Fibroblast of the conjunctiva (primary cell): ENCODE measurements at regions not wholly inside any gene's neighbourhood (a gene's known extent, or its start where the extent isn't known, plus 50 kb on each side); places are given as distances from the start of the nearest gene placed in this dataset.
"Not testable (repeated sequence)": the region's sequence is repeated elsewhere in the genome, so short reads cannot be mapped to it uniquely, and the experiment has no call there.

Experiments used
- DNase-seq: peaks from one replicate; pipeline ENCODE4 v3.0.0-alpha.2; 2010; ENCODE audit warnings: low read depth

DNA sequence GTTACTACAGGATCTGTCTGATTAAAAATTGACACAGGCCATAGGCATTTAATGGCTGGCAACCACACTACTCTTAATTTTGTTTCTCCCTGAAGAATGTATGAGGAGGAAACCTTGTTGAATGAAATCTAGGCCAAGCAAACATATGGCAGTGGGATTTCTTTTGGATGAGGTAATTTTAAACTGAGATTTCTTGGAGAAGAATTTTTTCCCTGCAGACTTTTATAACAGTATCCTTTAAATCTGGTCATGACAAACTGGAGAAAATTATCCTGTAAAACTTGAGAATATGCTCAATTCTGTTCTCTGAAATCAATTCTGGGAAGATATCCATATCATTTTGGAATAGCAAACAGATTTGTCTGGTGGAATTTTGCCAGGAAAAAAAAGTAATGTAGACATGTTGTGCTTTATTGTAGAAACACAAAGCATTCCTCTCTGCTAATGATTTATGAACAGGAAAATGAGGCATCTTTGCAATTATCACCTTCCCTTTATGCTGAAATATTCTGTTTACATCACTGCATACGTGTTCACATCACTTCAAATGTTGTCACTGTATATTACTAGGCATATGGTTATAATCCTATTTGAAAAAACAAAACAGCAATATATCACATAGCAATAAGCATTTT lies 108.3 kb upstream of the ARSJ start:
- peak; percentile 29 for DNase-seq

DNA sequence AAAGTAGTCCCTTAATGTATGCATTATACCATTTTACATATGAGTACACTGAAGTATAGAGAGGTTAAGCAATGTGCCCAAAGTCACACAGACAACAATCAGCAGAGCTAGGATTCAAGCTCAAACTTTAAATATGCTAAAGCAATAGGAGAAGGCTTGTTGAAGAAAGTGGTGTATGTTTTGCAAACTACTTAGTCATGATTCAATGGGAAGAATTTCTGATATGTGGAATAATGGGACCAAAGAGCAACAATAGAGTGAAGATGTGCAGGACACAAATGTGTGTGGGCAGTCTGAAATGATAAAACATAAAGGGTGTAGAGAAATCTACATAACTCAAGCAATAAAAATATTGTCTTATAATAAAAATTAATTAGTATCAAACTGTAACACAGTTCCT lies 109.0 kb upstream of the ARSJ start:
- DNase-seq = no peak

DNA sequence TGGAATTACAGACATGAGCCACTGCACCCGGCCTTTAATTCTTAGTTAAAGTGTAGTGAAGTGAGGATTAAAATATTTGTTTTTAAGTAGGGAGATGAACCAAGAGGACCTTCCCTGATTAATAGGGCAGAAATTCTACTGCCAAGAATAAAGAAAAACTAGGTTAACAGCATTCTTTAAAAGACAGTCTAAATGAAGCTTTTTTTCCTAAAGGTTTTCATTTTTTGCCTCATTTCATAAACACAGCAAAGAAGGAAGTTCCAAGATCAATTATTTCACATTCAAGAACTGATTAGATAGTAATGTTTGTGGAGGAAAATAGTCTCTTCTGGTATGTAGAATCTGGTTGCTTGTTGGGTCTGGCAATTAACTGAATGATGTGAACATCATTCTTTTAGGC lies 112.1 kb upstream of the ARSJ start:
- DNase-seq = no peak

DNA sequence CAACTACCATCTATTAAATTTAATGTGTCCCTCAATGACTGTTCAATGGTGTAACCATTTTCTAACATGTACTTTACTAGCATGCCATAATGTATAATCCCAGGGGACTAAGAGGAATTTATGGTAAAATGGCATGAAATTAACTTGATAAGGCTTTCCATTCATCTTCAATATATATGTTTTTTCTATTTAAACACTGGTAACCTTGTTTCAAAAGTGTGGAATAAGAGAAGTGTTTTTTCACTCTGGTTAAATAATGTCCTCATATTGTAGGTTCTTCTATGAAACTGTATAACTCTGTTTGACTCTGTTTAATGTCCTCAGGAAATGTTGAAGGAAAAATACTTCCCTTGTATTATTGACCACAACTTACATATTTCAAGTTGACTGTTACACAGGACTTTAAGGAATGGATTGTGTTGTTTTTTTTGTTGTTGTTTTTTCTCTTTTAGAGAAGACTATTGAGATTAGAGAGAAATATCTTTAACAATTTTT lies 113.8 kb upstream of the ARSJ start:
- no peak for DNase-seq

DNA sequence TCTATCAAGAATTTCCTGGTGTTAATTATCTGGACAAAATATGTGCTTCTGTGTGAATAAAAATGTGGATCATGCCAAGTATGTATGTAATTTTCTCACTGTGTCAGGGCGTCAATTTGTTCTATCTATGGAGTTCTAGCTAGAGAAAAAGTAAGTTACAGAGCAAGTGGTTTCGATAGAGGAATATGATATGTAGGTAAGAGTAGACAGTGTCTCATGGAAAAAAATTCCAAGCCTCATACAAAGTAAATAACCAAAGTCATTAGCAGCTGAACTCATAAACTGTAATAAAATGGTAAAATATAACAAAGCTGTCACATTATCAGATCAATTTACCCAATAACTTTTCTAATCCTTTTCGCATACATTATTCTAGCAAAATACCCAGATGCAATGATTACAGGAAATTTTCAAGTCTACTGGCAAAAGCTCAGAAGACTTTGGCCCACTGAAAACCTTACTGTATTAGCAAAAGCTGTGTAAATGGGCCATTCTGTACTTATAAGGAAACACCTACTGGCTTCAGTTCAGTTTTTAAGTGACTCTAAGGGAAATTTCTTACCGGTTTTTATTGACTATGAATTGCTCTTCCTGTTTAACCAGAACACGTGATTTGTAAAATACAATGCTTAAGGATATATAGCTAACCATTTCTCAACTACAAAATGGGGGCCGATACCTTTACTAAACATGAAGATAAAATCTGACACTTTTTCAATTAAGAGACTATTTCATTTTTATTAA lies 121.0 kb upstream of the ARSJ start:
- no peak for DNase-seq

DNA sequence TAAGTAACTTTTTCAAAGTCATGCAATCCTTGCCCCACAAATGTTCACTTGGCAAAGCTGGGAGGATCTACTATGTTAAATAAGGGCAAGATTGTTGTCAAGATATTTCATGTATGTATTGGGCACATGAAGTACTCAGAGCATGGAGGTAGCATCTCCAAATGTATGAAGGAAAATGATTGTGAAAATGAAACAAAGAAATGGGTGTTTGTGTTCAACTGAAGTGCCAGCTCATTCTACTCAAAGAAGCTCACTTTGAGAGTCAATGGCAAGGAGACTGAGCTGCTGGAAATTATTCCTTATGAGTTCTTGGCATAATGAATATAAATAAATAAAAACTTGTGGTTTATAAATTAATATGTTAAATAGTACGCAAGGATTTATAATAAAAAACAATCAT lies 124.5 kb upstream of the ARSJ start:
- DNase-seq = no peak

DNA sequence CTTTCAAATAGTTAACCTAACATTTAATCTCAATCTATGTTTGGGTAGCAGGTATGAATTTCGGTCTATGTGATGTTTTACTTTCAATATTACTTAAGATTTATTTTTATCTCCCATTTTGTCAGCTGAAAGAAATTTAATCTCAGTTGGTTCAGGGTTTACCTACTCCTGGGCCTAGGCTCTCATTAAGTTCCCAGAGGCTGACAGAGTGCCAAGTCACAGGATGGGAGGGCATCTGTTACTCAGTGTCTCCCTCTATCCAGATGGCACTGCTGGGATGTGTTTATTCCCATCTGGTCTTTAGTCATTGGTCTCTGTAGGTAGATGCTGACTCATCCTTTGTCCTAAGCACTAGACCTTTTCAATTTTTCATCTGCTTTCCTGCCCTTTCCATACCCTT lies 129.4 kb upstream of the ARSJ start:
- peak; percentile 2 for DNase-seq

DNA sequence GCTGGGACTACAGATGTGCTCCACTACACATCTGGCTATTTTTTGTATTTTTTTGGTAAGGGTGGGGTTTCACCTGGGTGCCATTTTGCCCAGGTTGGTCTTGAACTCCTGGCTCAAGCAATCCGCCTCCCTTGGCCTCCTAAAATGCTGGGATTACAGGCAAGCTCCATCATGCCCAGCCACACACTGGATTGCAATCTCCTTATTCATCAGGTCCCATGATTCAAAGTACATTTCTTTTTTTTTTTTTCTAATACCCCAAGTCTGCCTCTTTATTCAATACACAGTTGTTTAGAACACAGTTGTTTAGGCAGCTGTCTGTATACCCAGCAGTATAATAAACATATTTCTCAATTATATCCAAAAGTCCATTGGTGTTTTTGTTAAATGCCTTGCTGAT lies 130.3 kb upstream of the ARSJ start:
- DNase-seq = no peak

DNA sequence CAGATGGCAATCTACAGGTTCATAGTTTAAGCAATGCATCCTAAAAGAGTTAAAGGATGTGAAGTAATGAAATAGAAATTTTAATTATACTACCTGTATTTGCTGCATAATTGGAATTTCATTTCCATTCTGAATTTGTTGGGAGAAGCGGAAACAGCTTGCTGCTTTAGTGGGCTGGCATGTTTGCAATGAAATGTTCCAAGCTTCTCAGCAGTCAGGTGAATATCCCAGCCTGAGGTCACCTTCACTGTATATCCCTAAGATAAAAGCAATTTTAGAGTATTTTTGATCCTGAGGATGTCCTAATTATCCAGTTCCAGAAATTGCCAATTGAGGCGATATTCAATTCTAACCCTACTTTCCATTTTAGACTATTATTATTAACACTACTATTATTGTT lies 136.1 kb upstream of the ARSJ start:
- no peak for DNase-seq

DNA sequence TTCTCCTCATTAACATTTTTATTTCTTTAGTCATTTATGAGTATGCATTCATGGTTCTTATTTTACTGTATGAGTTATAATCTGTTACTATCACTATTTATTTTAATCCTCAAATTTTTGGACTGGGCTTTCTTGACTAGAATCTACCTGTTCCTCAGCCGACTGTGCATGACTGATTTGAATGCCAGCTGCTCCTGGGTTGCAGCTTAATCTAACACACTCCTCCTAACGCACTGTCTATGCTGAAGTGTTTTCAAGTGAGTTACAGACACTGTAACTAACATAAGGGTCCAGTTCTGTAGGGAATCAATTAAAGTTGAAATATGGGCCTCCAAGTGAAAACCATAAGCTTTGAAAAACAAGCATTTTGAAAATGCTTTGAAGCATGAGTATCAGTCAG lies 137.4 kb upstream of the ARSJ start:
- no peak for DNase-seq

DNA sequence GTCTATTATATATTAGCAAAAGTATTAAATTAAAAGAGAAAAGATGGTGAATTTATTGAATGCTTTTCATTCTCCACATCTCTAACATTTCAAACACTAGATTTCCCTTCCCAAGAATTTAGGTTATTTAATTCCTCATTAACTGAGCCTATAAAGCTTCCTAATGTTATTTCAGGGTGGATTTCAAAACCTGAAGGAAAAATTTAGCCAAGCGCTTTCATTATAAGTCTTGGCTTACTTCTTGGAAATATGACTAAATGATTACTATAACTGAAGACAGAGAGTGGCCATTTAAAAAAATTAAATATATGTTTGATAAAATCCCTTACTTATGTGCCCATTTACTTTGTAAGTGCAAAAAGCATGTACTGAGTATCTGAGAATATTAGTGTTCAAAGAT lies 141.8 kb upstream of the ARSJ start:
- no peak for DNase-seq

DNA sequence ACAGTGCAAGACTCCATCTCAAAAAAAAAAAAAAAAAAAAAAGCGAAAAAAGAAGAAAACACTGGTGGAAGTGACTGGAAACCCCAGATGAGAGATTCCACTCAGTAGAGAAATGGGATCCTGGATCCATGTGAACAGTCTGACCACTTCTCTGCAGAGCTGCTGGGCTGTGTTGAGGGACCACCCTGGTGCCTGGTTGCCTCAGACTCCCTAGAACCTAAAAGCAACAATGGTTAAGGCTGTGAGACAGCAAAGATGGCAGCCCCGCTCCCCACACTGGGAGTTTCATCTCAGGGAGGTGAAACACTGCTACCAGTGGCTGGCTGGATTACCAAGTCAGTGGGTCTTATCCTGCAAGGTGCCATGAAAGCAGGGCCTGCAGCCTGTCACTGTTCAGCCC lies 152.8 kb upstream of the ARSJ start:
- no peak for DNase-seq

DNA sequence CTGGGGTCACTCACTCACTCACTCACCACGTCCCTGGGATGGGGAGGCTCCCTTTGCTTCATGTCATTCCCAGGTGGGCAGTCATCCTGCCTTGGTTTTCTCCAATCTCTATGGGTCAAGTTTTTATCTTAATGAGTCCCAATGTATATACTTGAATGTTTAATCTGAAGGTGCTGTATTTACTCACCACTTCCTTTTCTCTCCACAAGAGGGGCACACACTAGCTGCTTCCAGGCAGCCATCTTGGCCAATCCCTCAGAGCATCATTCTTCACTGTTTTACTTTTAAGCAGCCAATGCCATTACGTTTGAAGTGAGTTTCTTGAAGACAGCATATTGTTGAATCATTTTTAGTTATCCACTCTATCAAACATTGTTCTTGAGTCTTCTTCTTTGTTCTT lies 153.4 kb upstream of the ARSJ start:
- no peak for DNase-seq

DNA sequence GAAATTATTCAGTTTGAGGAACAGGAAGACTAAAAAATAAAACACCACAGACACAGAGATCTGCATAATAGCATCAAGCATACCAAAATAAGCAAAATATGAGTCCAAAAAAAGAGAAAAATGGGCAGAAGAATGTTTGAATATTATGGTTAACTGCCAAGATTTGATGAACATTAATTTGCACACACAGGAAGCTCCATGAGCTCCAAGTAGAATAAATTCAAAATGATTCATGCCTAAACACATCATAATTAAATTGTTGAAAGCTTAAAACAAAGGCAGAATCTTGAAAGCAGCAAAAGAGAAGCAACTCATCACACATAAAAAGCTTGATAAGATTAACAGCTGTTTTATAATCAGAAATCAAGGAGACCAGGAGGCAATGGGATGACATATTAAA lies 156.6 kb upstream of the ARSJ start:
- DNase-seq = no peak

DNA sequence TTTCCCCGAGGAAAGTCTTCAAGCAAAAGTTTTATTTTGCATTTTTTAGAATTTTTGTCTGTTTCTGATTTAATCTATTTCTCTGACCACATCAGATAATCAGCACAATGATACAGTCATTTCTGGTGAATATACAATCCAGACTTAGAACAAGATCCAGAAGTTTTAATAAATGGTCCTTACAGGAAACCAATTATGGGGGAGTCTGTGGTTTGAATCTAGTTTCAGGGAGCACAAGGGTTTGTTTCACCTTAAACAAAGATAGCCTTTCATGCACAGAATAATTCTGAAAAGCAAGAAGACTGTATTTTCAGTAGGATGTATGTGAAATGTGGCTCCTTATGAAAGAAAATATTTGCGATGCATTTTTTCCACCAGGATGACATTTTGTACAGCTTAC lies 158.5 kb upstream of the ARSJ start:
- DNase-seq = no peak

DNA sequence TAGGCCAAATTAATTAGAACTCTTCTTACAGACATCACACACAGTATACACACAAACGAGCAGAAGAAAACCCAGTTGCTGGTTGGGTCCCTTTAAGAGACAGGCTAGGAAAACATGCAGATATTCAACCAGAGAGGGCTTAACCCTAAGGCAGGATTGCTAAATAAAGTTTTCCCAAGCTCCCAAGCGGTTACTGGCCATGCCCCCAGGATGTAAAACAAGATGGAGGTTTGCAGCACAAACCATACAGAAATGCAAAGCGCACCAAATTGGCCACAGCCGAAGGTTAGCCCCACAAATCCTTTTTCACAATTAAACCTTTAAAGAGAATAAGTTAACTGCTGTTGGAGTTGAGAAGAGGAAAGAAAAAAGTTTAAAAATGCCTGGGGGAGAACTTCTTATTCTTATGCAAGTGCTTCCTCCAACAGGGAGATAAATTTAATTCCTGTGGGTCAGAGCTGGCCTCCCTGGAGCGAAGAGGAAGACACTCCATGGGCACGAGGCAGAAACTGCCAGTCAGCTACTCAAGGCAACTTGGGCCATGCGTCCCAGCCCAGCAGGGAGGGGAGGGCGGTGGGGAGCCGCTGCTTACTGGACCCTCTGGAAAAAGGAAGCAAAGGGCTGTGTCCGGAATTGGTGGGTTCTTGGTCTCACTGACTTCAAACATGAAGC lies 167.6 kb upstream of the ARSJ start:
- DNase-seq = no peak

DNA sequence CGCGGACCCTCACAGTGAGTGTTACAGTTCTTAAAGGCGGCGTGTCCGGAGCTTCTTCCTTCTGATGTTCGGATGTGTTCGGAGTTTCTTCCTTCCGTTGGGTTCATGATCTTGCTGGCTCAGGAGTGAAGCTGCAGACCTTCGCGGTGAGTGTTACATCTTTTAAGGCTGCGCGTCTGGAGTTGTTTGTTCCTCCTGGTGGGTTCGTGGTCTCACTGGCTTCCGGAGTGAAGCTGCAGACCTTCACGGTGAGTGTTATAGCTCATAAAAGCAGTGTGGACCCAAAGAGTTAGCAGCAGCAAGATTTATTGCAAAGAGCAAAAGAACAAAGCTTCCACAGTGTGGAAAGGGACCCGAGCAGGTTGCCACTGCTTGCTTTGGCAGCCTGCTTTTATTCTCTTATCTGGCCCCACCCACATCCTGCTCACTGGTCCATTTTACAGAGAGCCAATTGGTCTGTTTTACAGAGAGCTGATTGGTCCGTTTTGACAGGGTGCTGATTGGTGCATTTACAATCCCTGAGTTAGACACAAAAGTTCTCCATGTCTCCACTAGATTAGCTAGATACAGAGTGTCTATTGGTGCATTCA lies 168.3 kb upstream of the ARSJ start:
- DNase-seq = not testable (repeated sequence)

DNA sequence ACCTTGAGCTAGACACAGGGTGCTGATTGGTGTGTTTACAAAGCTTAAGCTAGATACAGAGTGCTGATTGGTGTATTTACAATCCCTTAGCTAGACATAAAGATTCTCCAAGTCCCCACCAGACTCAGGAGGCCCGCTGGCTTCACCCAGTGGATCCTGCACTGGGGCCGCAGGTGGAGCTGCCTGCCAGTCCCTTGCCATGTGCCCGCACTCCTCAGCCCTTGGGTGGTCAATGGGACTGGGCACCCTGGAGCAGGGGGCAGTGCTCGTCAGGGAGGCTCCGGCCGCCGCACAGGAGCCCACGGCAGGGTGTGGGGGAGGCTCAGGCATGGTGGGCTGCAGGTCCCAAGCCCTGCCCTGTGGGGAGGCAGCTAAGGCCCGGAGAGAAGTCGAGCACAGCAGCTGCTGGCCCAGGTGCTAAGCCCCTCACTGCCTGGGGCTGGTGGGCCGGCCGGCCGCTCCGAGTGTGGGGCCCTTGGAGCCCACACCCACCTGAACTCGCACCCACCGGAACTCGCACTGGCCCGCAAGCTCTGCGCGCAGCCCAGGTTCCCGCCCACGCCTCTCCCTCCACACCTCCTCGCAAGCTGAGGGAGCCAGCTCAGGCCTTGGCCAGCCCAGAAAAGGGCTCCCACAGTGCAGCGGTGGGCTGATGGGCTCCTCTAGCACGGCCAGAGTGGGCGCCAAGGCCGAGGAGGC lies 169.1 kb upstream of the ARSJ start:
- not testable (repeated sequence) for DNase-seq

DNA sequence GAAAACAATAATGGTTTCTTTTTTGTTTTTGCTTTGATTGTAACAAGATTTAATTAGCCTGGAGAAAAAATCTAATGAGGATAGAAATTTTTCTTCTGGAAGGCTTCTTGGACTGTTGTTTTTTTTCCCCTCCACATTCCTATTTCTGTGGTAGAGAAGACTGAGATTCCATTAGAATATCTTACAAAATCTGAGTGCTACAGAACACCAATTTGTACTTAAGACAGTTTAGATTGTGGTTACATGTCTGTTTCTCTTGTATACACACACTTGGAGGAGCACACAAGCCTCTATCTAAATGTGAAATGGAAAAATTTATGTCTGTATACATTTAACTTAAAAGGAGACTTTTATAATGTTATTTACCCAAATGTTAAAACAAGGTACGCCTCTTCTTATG lies 176.9 kb upstream of the ARSJ start:
- no peak for DNase-seq

DNA sequence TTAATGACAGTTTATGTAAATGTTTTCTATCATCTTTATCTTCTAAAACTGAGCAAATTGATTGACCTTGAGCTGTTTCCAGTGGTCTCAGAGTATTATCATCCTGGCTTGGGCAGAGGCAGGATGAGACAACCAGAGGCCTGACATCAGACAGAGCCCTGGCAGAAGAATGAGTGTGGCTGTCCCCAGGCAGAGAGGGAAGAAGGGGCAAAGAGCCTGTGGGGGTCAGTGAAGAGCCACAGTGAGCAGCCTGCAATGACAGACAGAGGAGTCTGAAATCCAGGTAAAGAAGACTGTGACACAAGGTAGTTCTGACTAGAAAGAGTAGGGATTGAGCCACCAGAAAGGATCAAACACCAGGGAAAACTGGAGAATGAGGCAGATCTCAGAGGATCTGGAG lies 182.4 kb upstream of the ARSJ start:
- no peak for DNase-seq

DNA sequence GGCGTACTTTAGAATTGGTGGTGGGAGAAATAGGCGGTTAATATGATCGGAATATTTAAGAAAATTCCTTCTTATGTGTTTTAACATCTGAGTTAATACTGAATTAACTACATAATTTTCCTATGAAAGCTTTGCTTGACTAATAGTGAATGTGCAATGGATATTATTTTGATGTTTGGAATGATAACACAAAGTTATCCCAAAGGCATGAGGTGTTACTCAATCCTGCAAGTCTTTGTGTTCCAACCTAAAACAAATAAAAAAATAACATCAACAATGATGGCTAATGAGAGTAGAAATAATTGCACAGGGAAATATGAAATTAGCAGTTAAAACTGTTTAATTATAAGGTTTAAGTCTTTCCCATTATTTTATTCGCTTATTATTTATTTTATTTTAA lies 183.6 kb upstream of the ARSJ start:
- DNase-seq = no peak

DNA sequence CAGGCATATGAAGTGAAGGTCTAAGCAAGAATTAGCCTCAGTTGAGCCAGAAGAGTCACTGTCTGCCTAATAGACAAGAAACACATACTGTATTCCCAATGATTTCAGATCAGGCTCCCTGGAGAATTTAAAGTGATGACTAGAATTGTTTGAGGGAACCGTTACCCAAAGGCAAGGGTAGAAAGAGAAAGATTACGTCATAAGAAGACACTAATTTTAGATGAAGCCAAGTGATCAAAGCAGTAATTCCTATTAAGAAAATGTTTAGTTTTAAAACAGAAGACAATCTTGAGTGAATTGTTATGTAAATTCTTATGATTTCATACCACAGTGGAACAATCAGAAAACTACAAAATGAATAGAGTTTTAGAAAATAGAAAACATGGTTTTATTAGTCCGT lies 194.5 kb upstream of the ARSJ start:
- DNase-seq = no peak
